GM18519 (cell line): ENCODE measurements at regions not wholly inside any gene's neighbourhood (a gene's known extent, or its start where the extent isn't known, plus 50 kb on each side); places are given as distances from the start of the nearest gene placed in this dataset.

Experiments
- ATAC-seq: cut with Tn5 transposase; IDR thresholded peaks from one replicate; pipeline ENCODE4 v1.9.1; 2021; ENCODE audit warnings: mild to moderate bottlenecking, moderate library complexity; ENCODE audit not compliant: unreplicated experiment, low FRiP score

- ATAC-seq = no peak
These were observed 340.1 kb downstream of the GPAT3 start for GRCh38 chr4:83876047-83876446.

- ATAC-seq = no peak
These were observed 339.5 kb downstream of the GPAT3 start for GRCh38 chr4:83875437-83875836.

- ATAC-seq = no peak
These were observed 338.1 kb downstream of the GPAT3 start for GRCh38 chr4:83873996-83874395.

- ATAC-seq = no peak
These were observed 334.5 kb downstream of the GPAT3 start for GRCh38 chr4:83870328-83870950.

DNA sequence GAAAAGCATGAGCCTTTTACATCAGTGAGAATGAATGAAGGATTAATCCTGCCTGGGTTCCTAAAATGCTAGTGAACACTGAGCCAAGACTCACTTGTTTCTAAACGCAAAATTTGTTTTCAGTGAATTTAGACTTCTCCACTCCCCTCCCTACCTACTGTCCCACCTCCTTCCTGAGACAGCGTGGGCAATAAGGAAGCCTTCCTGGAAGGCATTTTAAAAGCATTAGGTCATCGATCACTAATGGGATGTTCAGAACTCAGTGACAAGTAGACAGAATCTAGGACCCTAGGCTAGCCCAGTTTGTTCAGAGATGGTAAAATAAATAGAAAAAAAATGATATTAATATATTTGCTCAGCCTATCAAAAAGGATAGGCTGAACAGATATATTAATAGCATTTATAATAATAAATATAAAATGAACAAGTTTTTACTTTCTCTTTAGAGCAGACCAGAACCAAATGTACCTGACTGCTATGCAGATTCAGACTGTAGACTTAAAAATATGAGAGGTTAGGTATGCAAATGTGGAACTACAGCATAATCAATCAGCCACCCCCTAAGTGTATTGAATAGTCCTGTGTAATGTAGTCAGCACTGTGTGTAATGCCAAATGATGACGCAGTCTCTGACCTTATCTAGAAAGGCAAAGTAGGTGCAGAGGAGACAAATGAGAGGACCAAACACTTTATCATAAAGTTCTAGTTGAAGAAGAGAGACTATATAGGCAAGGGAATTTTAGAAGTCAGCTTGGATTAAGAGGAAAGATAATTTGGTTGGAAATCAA is 331.1 kb downstream of the GPAT3 start:
- no peak for ATAC-seq

DNA sequence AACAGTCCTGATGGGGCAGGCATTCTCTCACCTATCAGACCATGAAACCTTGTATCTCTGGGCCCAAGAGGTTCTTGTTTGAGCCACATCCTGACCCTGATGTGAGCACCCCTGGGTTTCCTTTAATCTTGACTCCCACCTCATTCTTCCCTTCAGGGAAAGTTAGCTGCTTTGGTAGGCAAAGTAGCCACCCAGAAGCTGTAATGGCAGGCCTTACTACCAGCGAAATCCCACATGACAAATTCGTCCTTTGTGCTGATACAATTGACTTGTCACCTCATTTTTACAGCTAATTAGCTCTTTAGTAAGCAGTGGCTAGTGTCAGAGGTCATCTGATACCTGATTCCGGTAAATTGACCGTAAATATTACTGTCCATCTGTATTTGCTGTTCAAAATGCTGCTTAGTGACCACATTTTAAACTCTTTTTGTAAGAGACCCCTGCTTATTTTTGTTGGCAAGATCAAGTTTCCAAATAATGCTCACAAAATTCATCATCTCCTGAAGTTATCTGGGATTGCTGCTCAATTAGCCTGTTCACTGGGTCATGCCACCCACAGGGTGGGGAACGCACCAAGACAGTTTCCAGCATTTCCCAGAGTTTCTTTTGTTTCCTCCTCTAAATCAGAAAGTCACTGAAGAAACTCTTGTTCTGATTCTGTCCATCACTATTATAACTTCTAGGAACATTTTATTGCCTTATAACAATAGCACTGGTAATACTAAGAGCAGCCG is 329.7 kb downstream of the GPAT3 start:
- no peak for ATAC-seq

- no peak for ATAC-seq
These were observed 328.3 kb downstream of the GPAT3 start for GRCh38 chr4:83864097-83864817.

- ATAC-seq = no peak
These were observed 326.6 kb downstream of the GPAT3 start for GRCh38 chr4:83862471-83862870.

DNA sequence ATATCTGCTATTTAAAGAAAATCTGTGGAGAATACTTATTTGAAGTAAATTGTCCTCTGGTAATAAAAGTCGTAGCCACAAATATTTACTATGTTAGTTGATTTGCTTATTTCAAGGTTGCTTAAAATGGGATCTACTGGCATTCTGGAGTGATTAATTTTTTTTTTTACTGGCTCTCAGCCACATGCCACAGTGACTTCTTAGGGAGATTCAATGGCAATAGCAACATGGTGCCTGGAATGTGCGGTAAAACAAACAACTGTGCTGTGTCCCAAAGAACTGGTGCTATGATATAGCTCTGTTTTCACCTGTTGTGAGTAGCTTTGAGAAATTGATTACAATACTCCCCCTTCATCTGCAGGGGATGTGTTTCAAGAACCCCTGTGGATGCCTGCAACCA is 324.3 kb downstream of the GPAT3 start:
- ATAC-seq = no peak

DNA sequence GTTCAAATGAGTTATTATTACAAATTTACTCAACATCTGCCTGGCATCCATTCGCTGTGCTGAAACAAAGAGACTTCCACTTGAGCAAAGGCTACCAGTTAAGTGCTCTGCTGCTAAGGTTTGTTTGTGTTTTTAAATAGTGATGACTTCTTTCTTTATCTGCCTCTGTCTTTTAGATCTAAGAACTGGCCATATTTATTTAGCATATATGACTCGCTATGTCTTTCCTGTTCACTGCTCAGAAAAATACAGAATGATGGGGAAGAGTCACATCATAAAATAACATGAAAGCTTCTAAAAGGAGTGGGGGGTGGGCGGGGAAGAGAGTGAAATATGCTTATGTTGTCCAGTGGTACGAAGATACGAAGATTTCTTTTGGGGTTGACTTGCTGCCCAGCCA is 322.2 kb downstream of the GPAT3 start:
- no peak for ATAC-seq

- no peak for ATAC-seq
These were observed 319.1 kb downstream of the GPAT3 start for GRCh38 chr4:83855044-83855443.

- ATAC-seq = no peak
These were observed 316.2 kb downstream of the GPAT3 start for GRCh38 chr4:83852085-83852451.

DNA sequence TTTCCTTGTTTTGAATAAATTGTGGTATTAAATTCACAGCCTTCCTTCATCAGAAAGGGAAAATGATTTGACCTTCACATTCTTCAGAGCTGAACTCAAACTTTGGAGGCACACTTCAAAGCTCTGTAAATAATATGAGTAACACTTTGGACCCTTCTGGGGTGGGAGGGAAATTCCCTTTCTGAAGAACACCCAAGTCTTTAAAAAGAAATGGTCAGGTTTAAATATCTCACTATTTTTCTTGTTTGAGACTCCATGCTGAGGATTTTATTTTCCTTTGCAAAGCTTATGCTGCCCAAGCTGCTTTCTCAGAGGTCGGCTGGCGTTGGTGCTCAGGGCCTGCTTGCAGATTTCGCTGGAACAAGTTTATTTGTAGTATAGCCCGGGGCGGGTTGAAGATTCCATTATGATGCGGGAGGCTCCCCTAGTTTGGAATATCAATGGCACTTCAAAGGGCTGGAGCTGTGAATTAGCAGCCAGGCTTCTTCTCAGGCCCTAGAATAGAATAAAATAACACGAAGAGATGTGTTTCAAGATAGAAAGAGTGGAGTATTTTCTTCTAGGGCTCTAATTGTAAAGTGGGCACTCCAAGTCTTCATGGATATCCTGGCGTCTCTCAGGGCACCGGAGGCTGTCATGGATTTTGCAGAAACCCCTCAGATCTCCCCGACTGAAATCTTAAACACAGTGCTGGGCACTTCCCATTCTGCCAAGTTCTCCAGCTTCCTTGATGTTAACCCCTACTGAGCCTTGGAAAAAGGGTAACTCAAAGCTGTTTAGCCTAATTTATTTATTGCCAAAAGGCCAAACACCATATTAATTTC is 315.6 kb downstream of the GPAT3 start:
- ATAC-seq = no peak

GRCh38 chr4:83850435-83850834 is 314.5 kb downstream of the GPAT3 start:
- ATAC-seq = no peak

- ATAC-seq = no peak
These were observed 310.4 kb downstream of the GPAT3 start for GRCh38 chr4:83846193-83846830.

DNA sequence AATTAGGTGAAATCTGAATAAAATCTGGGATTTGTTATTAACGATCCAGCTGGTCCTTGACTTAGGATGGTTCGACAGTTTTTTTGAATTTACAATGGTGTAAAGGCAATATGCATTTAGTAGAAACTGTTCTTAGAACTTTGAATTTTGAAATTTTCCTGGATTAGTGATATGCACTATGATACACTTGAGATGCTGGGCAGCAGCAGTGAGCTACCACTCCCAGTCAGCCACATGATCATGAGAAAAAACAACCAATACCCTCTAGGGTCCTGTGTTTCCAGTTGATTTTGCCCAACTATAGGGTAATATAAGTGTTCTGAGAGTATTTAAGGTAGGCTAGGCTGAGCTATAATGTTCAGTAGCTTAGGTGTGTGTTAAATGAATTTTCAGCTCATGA is 303.7 kb downstream of the GPAT3 start:
- ATAC-seq = no peak

GRCh38 chr4:83837614-83838308 is 301.9 kb downstream of the GPAT3 start:
- no peak for ATAC-seq

DNA sequence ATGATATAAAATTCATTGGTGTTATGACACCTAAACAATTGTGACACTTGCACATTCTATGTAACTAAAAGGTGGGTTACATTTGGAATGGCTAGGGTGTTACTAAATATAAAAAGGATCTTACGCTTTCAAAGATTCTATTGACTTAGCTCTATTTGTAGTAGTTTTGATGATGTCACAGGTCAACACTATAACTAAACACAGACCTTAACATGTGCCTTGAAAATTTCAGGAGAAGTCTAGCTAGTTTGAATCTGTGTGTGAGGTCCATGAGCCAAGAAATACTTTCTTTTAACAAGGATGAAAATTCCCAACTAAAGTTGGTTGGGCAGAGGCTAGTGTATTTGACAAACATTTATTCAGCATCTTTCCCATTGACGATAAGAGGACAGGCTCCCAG is 298.0 kb downstream of the GPAT3 start:
- ATAC-seq = no peak
